H9 (cell line): ENCODE measurements at regions not wholly inside any gene's neighbourhood (a gene's known extent, or its start where the extent isn't known, plus 50 kb on each side); places are given as distances from the start of the nearest gene placed in this dataset.

ENCODE experiments used
- DNase-seq: peaks from one replicate; pipeline ENCODE4 v3.0.0-alpha.2; 2017
- H2AFZ ChIP-seq: one replicate; pipeline ENCODE4 v1.6.1; 2013; ENCODE audit warnings: mild to moderate bottlenecking, low read length, control low read depth, moderate library complexity
- H2AK5ac ChIP-seq: 2 replicates; pipeline ENCODE4 v1.6.1; 2013; ENCODE audit warnings: low read length, control low read depth, mixed read lengths; ENCODE audit not compliant: insufficient read length
- H2BK120ac ChIP-seq: one replicate; pipeline ENCODE4 v1.6.1; 2013; ENCODE audit warnings: low read depth, mild to moderate bottlenecking, low read length, control low read depth, inconsistent platforms; ENCODE audit not compliant: poor library complexity, severe bottlenecking
- H2BK12ac ChIP-seq: 2 replicates; pipeline ENCODE4 v1.6.1; 2013; ENCODE audit warnings: low read length, control low read depth, mixed read lengths, low read depth; ENCODE audit not compliant: insufficient read length
- H2BK15ac ChIP-seq: 2 replicates; pipeline ENCODE4 v1.6.1; 2013; ENCODE audit warnings: low read depth, low read length, control low read depth
- H2BK20ac ChIP-seq: one replicate; pipeline ENCODE4 v1.6.1; 2013; ENCODE audit warnings: low read depth, mild to moderate bottlenecking, low read length, control low read depth, inconsistent platforms; ENCODE audit not compliant: poor library complexity, severe bottlenecking
- H2BK5ac ChIP-seq: 2 replicates; pipeline ENCODE4 v1.6.1; 2013; ENCODE audit warnings: low read length, control low read depth, mixed read lengths; ENCODE audit not compliant: insufficient read length
- H3K14ac ChIP-seq: 2 replicates; pipeline ENCODE4 v1.6.1; 2013; ENCODE audit warnings: low read length, control low read depth; ENCODE audit not compliant: insufficient read depth
- H3K18ac ChIP-seq: 2 replicates; pipeline ENCODE4 v1.6.1; 2013; ENCODE audit warnings: low read depth, mild to moderate bottlenecking, mixed read lengths, low read length, control low read depth; ENCODE audit not compliant: insufficient read length
- H3K23ac ChIP-seq: 2 replicates; pipeline ENCODE4 v1.6.1; 2013; ENCODE audit warnings: low read length, control low read depth, mixed read lengths, low read depth; ENCODE audit not compliant: insufficient read length
- H3K23me2 ChIP-seq: 2 replicates; pipeline ENCODE4 v1.6.1; 2013; ENCODE audit warnings: low read depth, mild to moderate bottlenecking, mixed read lengths, low read length, control low read depth; ENCODE audit not compliant: insufficient read length, poor library complexity, severe bottlenecking
- H3K27ac ChIP-seq: 2 replicates; pipeline ENCODE4 v1.5.1; 2013; ENCODE audit warnings: low read length, control low read depth, mixed read lengths, low read depth; ENCODE audit not compliant: insufficient read length
- H3K27me3 ChIP-seq: 2 replicates; pipeline ENCODE4 v1.6.1; 2013; ENCODE audit warnings: low read length, control low read depth, inconsistent platforms; ENCODE audit not compliant: insufficient read depth
- H3K4ac ChIP-seq: 2 replicates; pipeline ENCODE4 v1.6.1; 2013; ENCODE audit warnings: low read depth, mild to moderate bottlenecking, control low read depth, inconsistent platforms, low read length, moderate library complexity
- H3K4me1 ChIP-seq: 2 replicates; pipeline ENCODE4 v1.6.1; 2013; ENCODE audit warnings: low read length, control low read depth, inconsistent platforms; ENCODE audit not compliant: insufficient read depth
- H3K4me2 ChIP-seq: 2 replicates; pipeline ENCODE4 v1.6.1; 2013; ENCODE audit warnings: low read length, control low read depth, mixed read lengths; ENCODE audit not compliant: insufficient read length, insufficient read depth
- H3K56ac ChIP-seq: 2 replicates; pipeline ENCODE4 v1.6.1; 2013; ENCODE audit warnings: low read depth, mild to moderate bottlenecking, mixed read lengths, low read length, control low read depth; ENCODE audit not compliant: insufficient read length
- H3K79me1 ChIP-seq: 2 replicates; pipeline ENCODE4 v1.6.1; 2013; ENCODE audit warnings: low read depth, mild to moderate bottlenecking, moderate library complexity, low read length, control low read depth, inconsistent platforms; ENCODE audit not compliant: insufficient read depth, poor library complexity, severe bottlenecking
- H3K79me2 ChIP-seq: 2 replicates; pipeline ENCODE4 v1.6.1; 2013; ENCODE audit warnings: low read length, control low read depth, inconsistent platforms; ENCODE audit not compliant: insufficient read depth
- H3K9ac ChIP-seq: 2 replicates; pipeline ENCODE4 v1.6.1; 2013; ENCODE audit warnings: low read length, control low read depth, mixed read lengths; ENCODE audit not compliant: insufficient read length; ENCODE audit errors: extremely low read depth
- H3K9me3 ChIP-seq: one replicate; pipeline ENCODE4 v1.6.1; 2013; ENCODE audit warnings: low read depth, low read length, inconsistent platforms; ENCODE audit not compliant: control insufficient read depth
- H3T11ph ChIP-seq: one replicate; pipeline ENCODE4 v1.6.1; 2013; ENCODE audit warnings: mild to moderate bottlenecking, low read length, control low read depth, inconsistent platforms
- H4K20me1 ChIP-seq: one replicate; pipeline ENCODE4 v1.6.1; 2013; ENCODE audit not compliant: control insufficient read depth, insufficient read length, insufficient read depth
- H4K5ac ChIP-seq: 2 replicates; pipeline ENCODE4 v1.6.1; 2013; ENCODE audit warnings: low read depth, mild to moderate bottlenecking, mixed read lengths, low read length, control low read depth; ENCODE audit not compliant: insufficient read length
- H4K8ac ChIP-seq: replicated peaks from 2 replicates; pipeline ENCODE4 v1.6.1; 2013; ENCODE audit warnings: low read length, control low read depth, mixed read lengths, low read depth; ENCODE audit not compliant: insufficient read length
- H4K91ac ChIP-seq: 2 replicates; pipeline ENCODE4 v1.6.1; 2013; ENCODE audit warnings: low read depth, mild to moderate bottlenecking, moderate library complexity, mixed read lengths, low read length, control low read depth; ENCODE audit not compliant: insufficient read length
- H3K27ac Mint-ChIP-seq, 3 experiments: 2 replicates in 2 of 3; 3 replicates in 1 of 3; pipeline ENCODE4 v1.8.0; 2020 to 2021; ENCODE audit warnings: mixed read lengths in 3 of 3, mild to moderate bottlenecking in 1 of 3, moderate library complexity in 1 of 3
- H3K27me3 Mint-ChIP-seq: 2 replicates; pipeline ENCODE4 v1.8.0; 2021; ENCODE audit warnings: low read depth, mild to moderate bottlenecking, moderate library complexity, mixed read lengths
- H3K36me3 Mint-ChIP-seq, 3 experiments: 2 replicates in 2 of 3; 3 replicates in 1 of 3; pipeline ENCODE4 v1.8.0; 2020 to 2021; ENCODE audit warnings: low read depth in 3 of 3, mixed read lengths in 3 of 3; ENCODE audit not compliant: insufficient read depth in 1 of 3
- H3K4me1 Mint-ChIP-seq, 2 experiments: 2 replicates each; pipeline ENCODE4 v1.8.0; 2020; ENCODE audit warnings: mixed read lengths in 2 of 2
- H3K4me3 Mint-ChIP-seq, 2 experiments: 2 replicates in 1 of 2; 3 replicates in 1 of 2; pipeline ENCODE4 v1.8.0; 2020 to 2021; ENCODE audit warnings: mild to moderate bottlenecking in 2 of 2, mixed read lengths in 2 of 2, moderate library complexity in 1 of 2
- H3K9me3 Mint-ChIP-seq, 2 experiments: 2 replicates in 1 of 2; 3 replicates in 1 of 2; pipeline ENCODE4 v1.8.0; 2020; ENCODE audit warnings: mild to moderate bottlenecking in 2 of 2, mixed read lengths in 2 of 2, moderate library complexity in 1 of 2
- CTCF ChIP-seq: fragments of 200-600 bp; sonication (generic); conservative IDR thresholded peaks from 3 replicates; pipeline ENCODE4 v1.8.0; 2021; ENCODE audit warnings: antibody characterized with exemption, mild to moderate bottlenecking

- Histone ChIP-seq H2BK20ac (no peak overlapping the region), H3K4me2 (no peak overlapping the region), H2BK120ac (no peak overlapping the region), H3K27me3 (no peaks in the 10 kb centered on the region), H3K79me2 (no peaks in the 10 kb centered on the region), H4K20me1 (no peaks in the 10 kb centered on the region), H2BK5ac (no peak overlapping the region), H3K23ac (no peak overlapping the region), H3T11ph (no peak overlapping the region), H3K79me1 (no peaks in the 10 kb centered on the region), H4K8ac (no peak overlapping the region), H3K27ac (no peak overlapping the region), H2BK12ac (no peak overlapping the region), H3K23me2 (no peaks in the 10 kb centered on the region), H3K18ac (no peak overlapping the region), H2BK15ac (no peak overlapping the region), H3K9me3 (no peaks in the 10 kb centered on the region), H2AFZ (no peak overlapping the region), H4K5ac (no peak overlapping the region), H3K4ac (no peak overlapping the region), H4K91ac (no peak overlapping the region), H3K4me1 (no peaks in the 10 kb centered on the region), H3K9ac (no peak overlapping the region), H3K56ac (no peak overlapping the region), H3K14ac (no peak overlapping the region), H2AK5ac (no peak overlapping the region)
- Mint-ChIP-seq H3K9me3 (no peaks in the 10 kb centered on the region), H3K36me3 (no peaks in the 10 kb centered on the region), H3K27ac (no peak overlapping the region), H3K27me3 (no peaks in the 10 kb centered on the region), H3K4me3 (no peak overlapping the region), H3K4me1 (peaks cover 18 to 25% of the 10 kb centered on the region in 2 experiments)
- DNase-seq: no peak
- TF ChIP-seq CTCF: no peak
Observed at GRCh38 chr5:165260426-165260825, 1755.0 kb downstream of the MAT2B start.
